Ishikawa (cell line): ENCODE measurements at regions not wholly inside any gene's neighbourhood (a gene's known extent, or its start where the extent isn't known, plus 50 kb on each side); places are given as distances from the start of the nearest gene placed in this dataset.

Experiments used
- CEBPB ChIP-seq: IDR thresholded peaks from 2 replicates; pipeline ENCODE4 v1.6.1; 2012
- CREB1 ChIP-seq: IDR thresholded peaks from 2 replicates; pipeline ENCODE4 v1.6.1; 2012; ENCODE audit warnings: low read depth
- EP300 ChIP-seq: IDR thresholded peaks from 2 replicates; pipeline ENCODE4 v1.6.1; 2012; ENCODE audit warnings: borderline replicate concordance
- FOXM1 ChIP-seq: IDR thresholded peaks from 2 replicates; pipeline ENCODE4 v1.6.1; 2012; ENCODE audit warnings: low read depth, borderline replicate concordance
- NFIC ChIP-seq: IDR thresholded peaks from 2 replicates; pipeline ENCODE4 v1.6.1; 2012
- TAF1 ChIP-seq: IDR thresholded peaks from 2 replicates; pipeline ENCODE4 v1.6.1; 2012; ENCODE audit warnings: low read depth, mild to moderate bottlenecking
- ZBTB7A ChIP-seq: IDR thresholded peaks from 2 replicates; pipeline ENCODE4 v1.6.1; 2012; ENCODE audit warnings: low read depth
- TF ChIP-seq, protein P1 (sequence below): IDR thresholded peaks from 2 replicates; pipeline ENCODE4 v1.6.1; 2012
- TF ChIP-seq, protein P2 (sequence below): IDR thresholded peaks from 2 replicates; pipeline ENCODE4 v1.6.1; 2012; ENCODE audit warnings: low read depth, mild to moderate bottlenecking

- TF ChIP-seq CEBPB (no peak), TAF1 (no peak), EP300 (no peak), ZBTB7A (no peak), CREB1 (no peak), NFIC (no peak), FOXM1 (no peak)
- TF ChIP-seq, protein P1, sequence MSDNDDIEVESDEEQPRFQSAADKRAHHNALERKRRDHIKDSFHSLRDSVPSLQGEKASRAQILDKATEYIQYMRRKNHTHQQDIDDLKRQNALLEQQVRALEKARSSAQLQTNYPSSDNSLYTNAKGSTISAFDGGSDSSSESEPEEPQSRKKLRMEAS, result no peak
- TF ChIP-seq, protein P2, sequence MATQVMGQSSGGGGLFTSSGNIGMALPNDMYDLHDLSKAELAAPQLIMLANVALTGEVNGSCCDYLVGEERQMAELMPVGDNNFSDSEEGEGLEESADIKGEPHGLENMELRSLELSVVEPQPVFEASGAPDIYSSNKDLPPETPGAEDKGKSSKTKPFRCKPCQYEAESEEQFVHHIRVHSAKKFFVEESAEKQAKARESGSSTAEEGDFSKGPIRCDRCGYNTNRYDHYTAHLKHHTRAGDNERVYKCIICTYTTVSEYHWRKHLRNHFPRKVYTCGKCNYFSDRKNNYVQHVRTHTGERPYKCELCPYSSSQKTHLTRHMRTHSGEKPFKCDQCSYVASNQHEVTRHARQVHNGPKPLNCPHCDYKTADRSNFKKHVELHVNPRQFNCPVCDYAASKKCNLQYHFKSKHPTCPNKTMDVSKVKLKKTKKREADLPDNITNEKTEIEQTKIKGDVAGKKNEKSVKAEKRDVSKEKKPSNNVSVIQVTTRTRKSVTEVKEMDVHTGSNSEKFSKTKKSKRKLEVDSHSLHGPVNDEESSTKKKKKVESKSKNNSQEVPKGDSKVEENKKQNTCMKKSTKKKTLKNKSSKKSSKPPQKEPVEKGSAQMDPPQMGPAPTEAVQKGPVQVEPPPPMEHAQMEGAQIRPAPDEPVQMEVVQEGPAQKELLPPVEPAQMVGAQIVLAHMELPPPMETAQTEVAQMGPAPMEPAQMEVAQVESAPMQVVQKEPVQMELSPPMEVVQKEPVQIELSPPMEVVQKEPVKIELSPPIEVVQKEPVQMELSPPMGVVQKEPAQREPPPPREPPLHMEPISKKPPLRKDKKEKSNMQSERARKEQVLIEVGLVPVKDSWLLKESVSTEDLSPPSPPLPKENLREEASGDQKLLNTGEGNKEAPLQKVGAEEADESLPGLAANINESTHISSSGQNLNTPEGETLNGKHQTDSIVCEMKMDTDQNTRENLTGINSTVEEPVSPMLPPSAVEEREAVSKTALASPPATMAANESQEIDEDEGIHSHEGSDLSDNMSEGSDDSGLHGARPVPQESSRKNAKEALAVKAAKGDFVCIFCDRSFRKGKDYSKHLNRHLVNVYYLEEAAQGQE, result no peak
These were observed 143.8 kb upstream of the SLC38A2 start for GRCh38 chr12:46516238-46516932.
